ENCODE measurements at regions not wholly inside any gene's neighbourhood (a gene's known extent, or its start where the extent isn't known, plus 50 kb on each side); places are given as distances from the start of the nearest gene placed in this dataset.

- Mint-ChIP-seq H3K27ac (no peak overlapping the region), H3K4me3 (no peak overlapping the region), H3K9me3 (no peaks in the 10 kb centered on the region), H3K27me3 (no peaks in the 10 kb centered on the region), H3K4me1 (no peaks in the 10 kb centered on the region)
- peak; percentile 80 for ATAC-seq
- DNase-seq = peak in 1 of 2 donors; percentile 17
These were observed 55.0 kb upstream of the PRDM5 start for GRCh38 chr4:120977435-120977997.

GRCh38 chr4:120973207-120973606 is 50.7 kb upstream of the PRDM5 start:
- Mint-ChIP-seq H3K27me3 (no peaks in the 10 kb centered on the region), H3K27ac (no peak overlapping the region)
- no peak for DNase-seq

More at GRCh38 chr4:120973207-120973606, 50.7 kb upstream of the PRDM5 start:
- H3K4me1 Mint-ChIP-seq = no peaks in the 10 kb centered on the region
- ATAC-seq = no peak
- H3K9me3 Mint-ChIP-seq = no peaks in the 10 kb centered on the region
- H3K4me3 Mint-ChIP-seq = no peak overlapping the region

Measured in stimulated activated naive CD8-positive, alpha-beta T cell treated with anti-CD3 and anti-CD28 coated beads, Interleukin-15, amount 100 ng/mL, for 72 hours (primary cell).